Mucosa of rectum (tissue), 2 donors: ENCODE measurements at regions not wholly inside any gene's neighbourhood (a gene's known extent, or its start where the extent isn't known, plus 50 kb on each side); places are given as distances from the start of the nearest gene placed in this dataset.

Experiments used
- H3K27ac ChIP-seq, 2 donors: one replicate each; pipeline ENCODE4 v1.7.0; 2013; ENCODE audit warnings: inconsistent platforms in 2 of 2, low read depth in 2 of 2, low read length in 2 of 2
- H3K27me3 ChIP-seq, 2 donors: one replicate each; pipeline ENCODE4 v1.7.0; 2013; ENCODE audit warnings: low read length in 2 of 2; ENCODE audit not compliant: control insufficient read depth in 2 of 2, insufficient read depth in 2 of 2
- H3K36me3 ChIP-seq, 2 donors: one replicate each; pipeline ENCODE4 v1.7.0; 2013; ENCODE audit warnings: low read length in 2 of 2; ENCODE audit not compliant: control insufficient read depth in 2 of 2, insufficient read depth in 2 of 2
- H3K4me1 ChIP-seq, 2 donors: one replicate each; pipeline ENCODE4 v1.7.0; 2013; ENCODE audit warnings: low read length in 2 of 2, mild to moderate bottlenecking in 1 of 2; ENCODE audit not compliant: control insufficient read depth in 2 of 2, insufficient read depth in 2 of 2
- H3K4me3 ChIP-seq, 2 donors: one replicate each; pipeline ENCODE4 v1.7.0; 2013; ENCODE audit warnings: low read length in 2 of 2
- H3K9ac ChIP-seq, 2 donors: one replicate each; pipeline ENCODE4 v1.7.0; 2013; ENCODE audit warnings: low read length in 2 of 2, low read depth in 1 of 2, mild to moderate bottlenecking in 1 of 2
- H3K9me3 ChIP-seq, 2 donors: one replicate each; pipeline ENCODE4 v1.7.0; 2013; ENCODE audit warnings: low read length in 2 of 2; ENCODE audit not compliant: control insufficient read depth in 2 of 2
- donor health status: healthy.
- donor health status: Normal muscosa, but diverticular disease.

DNA sequence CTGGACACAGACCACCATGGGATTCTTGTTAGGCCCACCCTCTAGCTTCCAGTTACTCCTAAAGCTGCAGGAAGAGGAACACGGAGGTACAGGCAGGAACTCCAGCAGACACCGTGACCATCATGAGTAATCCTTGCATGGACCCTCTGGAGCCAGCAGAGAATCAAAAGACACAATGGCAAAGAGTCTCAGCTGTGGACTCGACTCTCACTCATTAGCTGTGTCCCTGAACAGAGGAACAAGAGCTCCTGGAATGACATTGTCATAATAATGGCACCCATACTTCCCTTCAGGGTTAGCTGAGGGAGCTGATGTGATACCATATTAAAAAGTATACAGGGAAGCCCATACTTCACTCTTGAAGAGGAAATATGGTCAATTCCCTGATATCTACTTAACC, 176.3 kb upstream of the ASIC2 start:
- Histone ChIP-seq H3K9ac (no peak overlapping the region), H3K9me3 (no peaks in the 10 kb centered on the region), H3K4me1 (no peaks in the 10 kb centered on the region), H3K27ac (no peak overlapping the region), H3K4me3 (no peak overlapping the region), H3K27me3 (no peaks in the 10 kb centered on the region), H3K36me3 (no peaks in the 10 kb centered on the region)

DNA sequence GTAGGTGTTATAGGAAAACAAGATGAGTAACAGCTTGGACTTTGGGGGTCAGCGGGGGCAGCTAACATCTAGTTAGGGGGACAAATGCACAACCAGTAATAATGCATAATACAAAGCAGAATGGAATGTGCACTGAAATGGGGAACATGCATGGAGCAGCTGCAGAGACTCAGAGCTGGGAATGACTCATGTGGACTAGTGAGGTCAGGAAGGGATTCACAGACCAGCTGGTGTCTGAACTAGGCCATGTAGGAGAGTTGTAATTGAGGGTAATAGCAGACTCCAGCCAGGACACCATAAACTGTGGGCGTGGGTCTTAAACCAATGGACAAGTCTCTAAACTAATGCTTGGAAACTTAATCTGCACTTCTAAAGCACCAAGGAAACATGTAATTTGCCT, 176.8 kb upstream of the ASIC2 start:
- no peaks in the 10 kb centered on the region for H3K9me3 ChIP-seq
- H3K4me3 ChIP-seq: no peak overlapping the region
- H3K27me3 ChIP-seq: no peaks in the 10 kb centered on the region
- H3K36me3 ChIP-seq: no peaks in the 10 kb centered on the region
- no peaks in the 10 kb centered on the region for H3K4me1 ChIP-seq
- H3K27ac ChIP-seq: no peak overlapping the region
- H3K9ac ChIP-seq: no peak overlapping the region

DNA sequence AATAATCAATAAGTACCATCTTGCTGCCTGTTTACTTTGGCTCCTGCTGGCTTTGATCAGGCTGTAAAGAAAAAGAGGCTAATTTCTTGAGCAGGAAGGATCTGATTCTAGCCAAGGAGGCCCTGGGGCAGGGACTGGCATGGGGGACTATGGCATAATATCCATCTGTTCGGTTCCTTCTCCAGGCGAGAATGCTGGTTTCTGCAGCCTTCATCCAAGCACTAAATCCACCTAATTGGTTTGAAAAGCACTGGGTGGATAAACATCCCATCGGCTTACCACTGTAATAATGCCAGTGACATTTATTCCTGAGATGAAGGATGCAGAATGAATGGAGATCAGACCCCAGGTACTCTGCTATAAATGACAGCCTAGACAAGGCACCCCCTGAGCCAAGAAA, 180.0 kb upstream of the ASIC2 start:
- Histone ChIP-seq H3K36me3 (no peaks in the 10 kb centered on the region), H3K27ac (no peak overlapping the region), H3K4me3 (no peak overlapping the region), H3K9me3 (no peaks in the 10 kb centered on the region), H3K27me3 (no peaks in the 10 kb centered on the region), H3K9ac (no peak overlapping the region), H3K4me1 (no peaks in the 10 kb centered on the region)

DNA sequence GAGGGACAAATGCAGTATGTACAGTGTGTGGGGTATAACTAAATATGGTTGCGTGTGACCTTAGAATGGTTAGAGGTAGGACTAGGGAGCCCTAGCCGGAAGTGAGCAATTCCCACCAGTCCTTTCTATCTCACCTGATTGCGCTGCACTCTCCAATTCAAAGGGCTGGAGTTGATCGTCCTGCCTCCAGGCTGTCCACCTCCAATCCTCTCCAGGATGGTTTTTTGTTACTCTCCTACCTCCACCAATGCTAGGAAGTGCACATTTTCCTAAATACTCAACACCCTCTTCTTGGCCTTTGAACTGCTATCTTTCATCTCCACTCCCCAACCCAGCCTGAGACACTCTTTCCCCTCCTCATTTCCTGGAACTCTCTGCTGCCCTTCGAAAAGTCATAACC, 181.7 kb upstream of the ASIC2 start:
- Histone ChIP-seq H3K4me3 (no peak overlapping the region), H3K36me3 (no peaks in the 10 kb centered on the region), H3K4me1 (no peaks in the 10 kb centered on the region), H3K9ac (no peak overlapping the region), H3K9me3 (no peaks in the 10 kb centered on the region), H3K27ac (no peak overlapping the region), H3K27me3 (no peaks in the 10 kb centered on the region)

DNA sequence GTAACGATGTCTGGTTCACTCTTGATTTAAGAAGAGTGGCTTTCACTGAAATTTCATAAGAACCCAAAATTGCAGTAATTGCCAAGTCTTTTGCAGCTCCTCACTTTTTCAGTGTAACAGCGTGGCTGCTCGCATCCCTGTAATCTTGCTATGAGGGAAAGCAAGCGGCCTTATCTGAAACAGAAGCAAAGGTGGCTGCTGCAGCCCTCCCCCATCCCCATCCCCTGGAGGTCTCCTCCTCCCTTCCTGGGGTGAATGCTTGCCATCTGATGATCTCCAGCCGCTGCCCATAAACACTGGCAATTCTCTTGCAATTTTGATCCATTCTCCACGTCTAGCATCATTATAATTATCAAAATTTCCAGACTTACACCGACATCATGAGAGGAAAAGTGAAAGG, 182.5 kb upstream of the ASIC2 start:
- Histone ChIP-seq H3K4me1 (no peaks in the 10 kb centered on the region), H3K4me3 (no peak overlapping the region), H3K9ac (no peak overlapping the region), H3K27ac (no peak overlapping the region), H3K36me3 (no peaks in the 10 kb centered on the region), H3K27me3 (no peaks in the 10 kb centered on the region), H3K9me3 (no peaks in the 10 kb centered on the region)

DNA sequence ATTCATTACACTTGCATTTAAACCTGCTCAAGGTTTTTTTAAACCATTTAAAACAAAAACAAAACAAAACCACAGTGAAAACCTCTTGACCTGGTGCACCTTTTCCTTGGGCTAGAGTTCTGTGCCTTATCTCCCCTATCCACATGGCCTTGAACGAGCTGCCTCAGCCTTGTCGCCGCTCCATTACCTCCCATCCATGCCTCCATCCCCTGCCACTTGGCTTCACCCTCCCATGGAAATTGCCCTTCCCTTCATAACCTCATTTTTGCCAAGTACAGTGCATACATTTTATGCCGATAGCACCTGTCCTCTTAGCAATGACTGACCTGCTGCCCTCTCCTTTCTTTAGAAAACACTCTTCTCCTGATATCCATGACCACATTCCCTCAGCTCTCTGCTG, 188.6 kb upstream of the ASIC2 start:
- H3K27me3 ChIP-seq: peaks cover 0 to 3% of the 10 kb centered on the region in 2 donors
- no peak overlapping the region for H3K4me3 ChIP-seq
- H3K9me3 ChIP-seq: no peaks in the 10 kb centered on the region
- H3K9ac ChIP-seq: no peak overlapping the region
- H3K36me3 ChIP-seq: no peaks in the 10 kb centered on the region
- no peak overlapping the region for H3K27ac ChIP-seq
- no peaks in the 10 kb centered on the region for H3K4me1 ChIP-seq

DNA sequence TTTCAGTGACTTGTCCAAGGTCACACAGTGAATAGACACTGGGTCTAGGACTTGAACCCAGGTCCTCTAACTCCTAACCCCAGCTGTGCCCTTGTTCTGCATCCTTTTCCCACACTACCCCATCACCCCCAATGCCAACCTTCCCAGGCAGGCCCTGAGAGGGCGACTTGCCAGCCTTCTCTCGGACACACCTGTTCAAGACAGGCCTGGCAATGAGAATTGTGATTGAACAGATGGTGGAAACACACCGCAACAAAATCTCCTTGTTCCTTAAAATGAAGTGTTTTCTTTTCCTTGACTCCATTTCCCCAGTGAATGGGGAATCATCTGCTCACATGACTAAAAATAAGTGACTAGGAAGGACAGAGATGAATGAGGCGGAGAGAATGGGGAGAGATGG, 189.5 kb upstream of the ASIC2 start:
- no peaks in the 10 kb centered on the region for H3K9me3 ChIP-seq
- no peak overlapping the region for H3K4me3 ChIP-seq
- H3K4me1 ChIP-seq: no peaks in the 10 kb centered on the region
- peaks cover 0 to 3% of the 10 kb centered on the region in 2 donors for H3K27me3 ChIP-seq
- H3K36me3 ChIP-seq: no peaks in the 10 kb centered on the region
- no peak overlapping the region for H3K27ac ChIP-seq
- H3K9ac ChIP-seq: no peak overlapping the region

DNA sequence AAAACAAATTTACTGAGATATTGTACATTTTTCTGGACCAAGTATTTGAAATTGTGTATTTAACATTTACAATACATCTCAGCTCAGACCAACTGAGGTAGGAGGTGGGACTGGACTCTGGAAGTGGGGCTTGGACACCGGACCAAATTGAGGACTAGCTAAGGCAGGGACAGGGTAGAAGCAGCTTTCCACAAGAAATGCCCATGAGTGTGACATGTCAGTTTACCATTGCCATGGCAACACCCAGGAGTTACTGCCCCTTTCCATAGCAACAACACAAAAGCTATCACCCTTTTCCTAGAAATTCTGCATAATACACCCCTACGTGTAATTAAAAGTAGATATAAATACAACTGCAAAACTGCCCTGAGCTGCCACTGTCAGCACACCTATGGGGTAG, 191.5 kb upstream of the ASIC2 start:
- Histone ChIP-seq H3K9ac (no peak overlapping the region), H3K27ac (no peak overlapping the region), H3K4me1 (no peaks in the 10 kb centered on the region), H3K36me3 (no peaks in the 10 kb centered on the region), H3K27me3 (peaks cover 0 to 3% of the 10 kb centered on the region in 2 donors), H3K4me3 (no peak overlapping the region), H3K9me3 (no peaks in the 10 kb centered on the region)

DNA sequence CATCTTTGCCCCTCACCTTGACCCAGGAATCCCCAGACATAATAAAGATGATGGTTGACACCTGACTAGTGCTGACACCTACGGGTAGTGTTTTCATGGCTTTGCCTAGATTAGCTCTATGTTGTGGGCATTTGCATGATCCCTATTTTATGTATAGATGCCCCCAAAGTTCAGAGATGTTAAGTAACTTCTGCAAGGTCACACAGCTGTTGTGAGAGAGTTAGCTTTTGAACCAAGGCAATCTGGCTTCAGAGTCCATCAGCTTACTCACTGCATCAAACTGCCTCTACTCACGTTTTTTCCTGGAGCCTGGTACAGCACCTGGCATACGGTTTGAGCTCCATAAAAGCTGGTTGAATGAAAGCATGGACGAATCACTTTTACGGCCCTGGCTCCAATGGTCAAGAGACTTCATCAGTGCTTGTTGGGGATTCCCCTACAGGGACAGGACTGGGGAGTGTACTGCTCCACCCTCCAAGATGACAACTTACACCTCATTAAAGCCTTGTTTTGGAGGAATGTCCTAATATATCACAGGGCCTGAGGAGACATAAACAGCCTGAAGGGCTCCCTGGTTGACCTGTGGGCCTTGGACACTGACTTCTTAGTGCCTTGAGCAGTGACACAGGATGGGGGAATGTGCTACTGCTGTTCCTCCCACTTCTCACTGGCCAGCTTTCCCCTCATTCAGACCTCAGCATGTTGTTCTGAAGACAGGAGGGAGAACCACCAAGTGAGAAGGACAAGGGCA, 193.2 kb upstream of the ASIC2 start:
- H3K36me3 ChIP-seq: no peaks in the 10 kb centered on the region
- peaks cover 0 to 3% of the 10 kb centered on the region in 2 donors for H3K27me3 ChIP-seq
- no peak overlapping the region for H3K9ac ChIP-seq
- no peaks in the 10 kb centered on the region for H3K9me3 ChIP-seq
- H3K4me1 ChIP-seq: no peaks in the 10 kb centered on the region
- H3K27ac ChIP-seq: no peak overlapping the region
- no peak overlapping the region for H3K4me3 ChIP-seq

DNA sequence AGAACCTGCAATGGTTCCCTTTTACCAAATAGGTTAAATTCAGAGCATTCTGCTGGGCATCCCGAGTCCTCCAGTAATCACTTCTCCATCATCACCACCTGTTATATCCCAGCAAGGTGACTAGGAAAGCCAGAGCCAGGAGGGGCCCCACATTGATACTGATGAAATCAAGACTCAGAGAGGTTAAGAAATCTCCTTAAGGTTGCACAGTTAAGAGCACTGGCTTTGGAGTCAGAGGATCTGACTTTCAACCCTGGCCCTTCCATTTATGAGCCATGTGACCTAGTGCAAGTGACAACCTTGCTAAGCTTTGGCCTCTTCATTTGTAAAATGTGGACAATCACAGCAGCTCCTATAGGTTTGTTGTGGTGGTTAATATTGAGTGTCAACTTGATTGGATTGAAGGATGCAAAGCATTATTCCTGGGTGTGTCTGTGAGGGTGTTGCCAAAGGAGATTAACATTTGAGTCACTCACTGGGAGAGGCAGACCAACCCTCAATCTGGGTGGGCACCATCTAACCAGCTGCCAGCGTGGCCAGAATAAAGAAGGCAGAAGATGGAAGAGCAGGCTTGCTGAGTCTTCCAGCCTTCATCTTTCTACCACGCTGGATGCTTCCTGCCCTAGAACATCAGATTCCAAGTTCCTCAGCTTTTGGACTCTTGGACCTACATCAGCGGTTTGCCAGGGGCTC, 194.2 kb upstream of the ASIC2 start:
- no peaks in the 10 kb centered on the region for H3K36me3 ChIP-seq
- H3K27me3 ChIP-seq: peaks cover 0 to 3% of the 10 kb centered on the region in 2 donors
- H3K9ac ChIP-seq: no peak overlapping the region
- H3K4me1 ChIP-seq: no peaks in the 10 kb centered on the region
- no peak overlapping the region for H3K27ac ChIP-seq
- no peaks in the 10 kb centered on the region for H3K9me3 ChIP-seq
- no peak overlapping the region for H3K4me3 ChIP-seq
